ENCODE measurements at regions not wholly inside any gene's neighbourhood (a gene's known extent, or its start where the extent isn't known, plus 50 kb on each side); places are given as distances from the start of the nearest gene placed in this dataset.
A peak's percentile ranks its signal among the peaks of the same experiment; 100 is the strongest.

- no peaks in the 10 kb centered on the region for H3K27me3 Mint-ChIP-seq
- no peak overlapping the region for H3K4me3 Mint-ChIP-seq
- no peak for ATAC-seq
These were observed 364.1 kb downstream of the PCNX1 start for GRCh38 chr14:71271166-71271945.

GRCh38 chr14:71273366-71273765 lies 366.1 kb downstream of the PCNX1 start:
- Mint-ChIP-seq H3K4me1 (peaks cover 15% of the 10 kb centered on the region), H3K4me3 (no peak overlapping the region), H3K27me3 (no peaks in the 10 kb centered on the region), H3K27ac (no peak overlapping the region), H3K9me3 (peaks cover 22 to 42% of the 10 kb centered on the region in 2 donors)
- DNase-seq (no peak), ATAC-seq (no peak)

More at GRCh38 chr14:71271166-71271945, 364.1 kb downstream of the PCNX1 start:
- DNase-seq: no peak
- H3K4me1 Mint-ChIP-seq: peaks cover 24% of the 10 kb centered on the region
- no peak overlapping the region for H3K27ac Mint-ChIP-seq
- peaks cover 23 to 43% of the 10 kb centered on the region in 2 donors for H3K9me3 Mint-ChIP-seq

DNA sequence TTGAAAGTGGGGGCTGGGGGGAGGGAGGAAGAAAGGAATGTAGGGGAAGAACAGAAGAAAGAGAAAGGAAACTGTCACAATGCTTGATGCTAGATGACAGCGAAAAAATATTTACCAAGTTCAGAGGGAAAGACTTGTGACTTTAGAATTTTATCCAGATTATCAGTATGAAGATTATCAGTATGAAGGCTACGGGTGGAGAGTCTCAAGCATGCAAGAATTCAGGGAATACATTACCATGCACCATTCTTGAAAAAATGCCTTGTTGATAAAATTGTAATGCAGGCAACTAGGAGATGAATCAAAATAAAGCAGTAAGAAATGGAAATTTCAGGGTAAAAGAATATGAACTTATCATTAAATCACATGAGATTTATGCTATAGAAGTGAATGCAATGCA lies 376.8 kb downstream of the PCNX1 start:
- ATAC-seq (no peak), DNase-seq (no peak)
- peaks cover 12% of the 10 kb centered on the region for H3K4me1 Mint-ChIP-seq
- peaks cover 0 to 8% of the 10 kb centered on the region in 2 donors for H3K9me3 Mint-ChIP-seq
- no peak overlapping the region for H3K27ac Mint-ChIP-seq
- H3K27me3 Mint-ChIP-seq: peaks cover 9% of the 10 kb centered on the region
- H3K4me3 Mint-ChIP-seq: no peak overlapping the region

- DNase-seq: no peak
These were observed 378.9 kb downstream of the PCNX1 start for GRCh38 chr14:71286126-71286525.

GRCh38 chr14:71287567-71287966 lies 380.3 kb downstream of the PCNX1 start:
- Mint-ChIP-seq H3K4me1 (peaks cover 28% of the 10 kb centered on the region), H3K27ac (no peak overlapping the region), H3K27me3 (peaks cover 9% of the 10 kb centered on the region), H3K9me3 (peaks cover 0 to 8% of the 10 kb centered on the region in 2 donors), H3K4me3 (no peak overlapping the region)
- no peak for DNase-seq
- no peak for ATAC-seq

More at GRCh38 chr14:71286126-71286525, 378.9 kb downstream of the PCNX1 start:
- H3K4me3 Mint-ChIP-seq: no peak overlapping the region
- peaks cover 29% of the 10 kb centered on the region for H3K4me1 Mint-ChIP-seq
- H3K27ac Mint-ChIP-seq: no peak overlapping the region
- ATAC-seq: no peak
- H3K9me3 Mint-ChIP-seq: peaks cover 0 to 8% of the 10 kb centered on the region in 2 donors
- peaks cover 9% of the 10 kb centered on the region for H3K27me3 Mint-ChIP-seq

- Mint-ChIP-seq H3K9me3 (peaks cover 0 to 8% of the 10 kb centered on the region in 2 donors), H3K27ac (no peak overlapping the region), H3K4me3 (no peak overlapping the region), H3K4me1 (peaks cover 28% of the 10 kb centered on the region), H3K27me3 (peaks cover 9% of the 10 kb centered on the region)
- ATAC-seq (peak; percentile 48), DNase-seq (peak in 1 of 2 donors; percentile 2)
These were observed 382.3 kb downstream of the PCNX1 start for GRCh38 chr14:71289536-71289935.

GRCh38 chr14:71290301-71290700 lies 383.0 kb downstream of the PCNX1 start:
- Mint-ChIP-seq H3K27me3 (peaks cover 9% of the 10 kb centered on the region), H3K9me3 (peaks cover 0 to 6% of the 10 kb centered on the region in 2 donors), H3K4me1 (peaks cover 28% of the 10 kb centered on the region), H3K4me3 (no peak overlapping the region), H3K27ac (no peak overlapping the region)
- ATAC-seq (no peak), DNase-seq (no peak)

DNA sequence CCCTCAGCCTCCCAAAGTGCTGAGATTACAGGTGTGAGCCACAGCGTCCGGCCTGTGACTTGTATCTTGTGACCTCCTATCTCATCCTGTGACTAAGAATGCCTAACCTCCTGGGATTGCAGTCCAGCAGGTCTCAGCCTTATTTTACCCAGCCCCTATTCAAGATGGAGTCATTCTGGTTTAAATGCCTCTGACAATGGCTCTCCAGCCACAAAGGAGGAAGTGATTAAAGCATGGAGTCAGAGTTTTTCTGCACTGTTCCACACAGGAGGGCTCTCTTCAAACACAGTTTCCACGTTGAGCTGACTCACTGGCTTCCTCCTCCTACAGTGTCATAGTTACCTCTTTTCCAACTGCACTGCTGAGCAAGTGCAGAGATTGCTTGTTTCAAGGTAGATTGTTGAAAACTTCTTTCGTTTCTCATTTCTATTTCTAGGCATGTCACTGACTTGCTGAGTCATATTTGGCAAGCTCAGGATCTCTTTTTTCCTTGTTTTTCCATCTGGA lies 383.8 kb downstream of the PCNX1 start:
- Mint-ChIP-seq H3K4me3 (peak overlapping the region in 1 of 2 donors; percentile 22), H3K27ac (no peak overlapping the region), H3K27me3 (peaks cover 9% of the 10 kb centered on the region), H3K9me3 (no peaks in the 10 kb centered on the region), H3K4me1 (peaks cover 31% of the 10 kb centered on the region)
- ATAC-seq (peak; percentile 97), DNase-seq (peak; percentile 13 to 43)

GRCh38 chr14:71296184-71296583 lies 388.9 kb downstream of the PCNX1 start:
- peaks cover 17% of the 10 kb centered on the region for H3K4me1 Mint-ChIP-seq
- H3K4me3 Mint-ChIP-seq: no peak overlapping the region
- H3K9me3 Mint-ChIP-seq: no peaks in the 10 kb centered on the region
- no peak for ATAC-seq
- DNase-seq: no peak
- H3K27ac Mint-ChIP-seq: no peak overlapping the region
- H3K27me3 Mint-ChIP-seq: no peaks in the 10 kb centered on the region

- DNase-seq: no peak
- ATAC-seq: no peak
- H3K4me1 Mint-ChIP-seq: peaks cover 12% of the 10 kb centered on the region
- no peak overlapping the region for H3K4me3 Mint-ChIP-seq
- H3K27ac Mint-ChIP-seq: no peak overlapping the region
- no peaks in the 10 kb centered on the region for H3K27me3 Mint-ChIP-seq
- peaks cover 11 to 13% of the 10 kb centered on the region in 2 donors for H3K9me3 Mint-ChIP-seq
These were observed 393.5 kb downstream of the PCNX1 start for GRCh38 chr14:71300566-71301330.

GRCh38 chr14:71301611-71302010 lies 394.4 kb downstream of the PCNX1 start:
- ATAC-seq (no peak), DNase-seq (no peak)
- peaks cover 6% of the 10 kb centered on the region for H3K4me1 Mint-ChIP-seq
- H3K9me3 Mint-ChIP-seq: peaks cover 13 to 17% of the 10 kb centered on the region in 2 donors
- no peak overlapping the region for H3K27ac Mint-ChIP-seq
- no peak overlapping the region for H3K4me3 Mint-ChIP-seq
- no peaks in the 10 kb centered on the region for H3K27me3 Mint-ChIP-seq

GRCh38 chr14:71304690-71305089 lies 397.4 kb downstream of the PCNX1 start:
- ATAC-seq: no peak
- peaks cover 6% of the 10 kb centered on the region for H3K4me1 Mint-ChIP-seq
- H3K9me3 Mint-ChIP-seq: peaks cover 16 to 21% of the 10 kb centered on the region in 2 donors
- DNase-seq: no peak
- H3K4me3 Mint-ChIP-seq: no peak overlapping the region
- peaks cover 12% of the 10 kb centered on the region for H3K27me3 Mint-ChIP-seq
- no peak overlapping the region for H3K27ac Mint-ChIP-seq

GRCh38 chr14:71308671-71309070 lies 401.4 kb downstream of the PCNX1 start:
- H3K27me3 Mint-ChIP-seq: peaks cover 24% of the 10 kb centered on the region
- H3K4me1 Mint-ChIP-seq: no peaks in the 10 kb centered on the region
- H3K9me3 Mint-ChIP-seq: peaks cover 24 to 31% of the 10 kb centered on the region in 2 donors
- H3K4me3 Mint-ChIP-seq: no peak overlapping the region
- H3K27ac Mint-ChIP-seq: no peak overlapping the region
- DNase-seq (no peak), ATAC-seq (no peak)

- Mint-ChIP-seq H3K4me1 (no peaks in the 10 kb centered on the region), H3K27ac (no peak overlapping the region), H3K9me3 (peaks cover 23 to 30% of the 10 kb centered on the region in 2 donors), H3K27me3 (peaks cover 27% of the 10 kb centered on the region), H3K4me3 (no peak overlapping the region)
- DNase-seq: no peak
- no peak for ATAC-seq
These were observed 402.5 kb downstream of the PCNX1 start for GRCh38 chr14:71309756-71310155.

DNA sequence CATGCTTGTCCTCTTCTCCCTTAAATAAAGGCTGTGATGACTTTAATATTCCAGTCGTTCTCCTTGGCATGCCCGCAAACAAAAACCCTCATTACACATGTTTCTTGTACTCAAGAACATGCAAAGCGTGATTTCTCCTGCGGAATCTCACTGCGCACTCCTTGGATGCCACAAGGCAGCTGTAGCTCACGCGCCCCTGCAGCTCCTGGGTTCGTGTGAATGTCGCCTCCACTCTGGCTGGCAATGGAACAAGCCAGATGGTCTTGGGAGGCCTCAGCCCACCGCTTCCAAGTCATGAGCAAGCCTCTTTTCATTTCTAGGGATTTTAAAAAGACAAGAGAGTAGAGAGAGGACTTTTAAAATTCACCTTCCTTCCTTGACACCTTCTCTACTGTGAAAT lies 403.8 kb downstream of the PCNX1 start:
- no peak overlapping the region for H3K4me3 Mint-ChIP-seq
- ATAC-seq (no peak), DNase-seq (no peak)
- H3K27ac Mint-ChIP-seq: peak overlapping the region in 1 of 2 donors; percentile 50
- H3K27me3 Mint-ChIP-seq: peaks cover 27% of the 10 kb centered on the region
- H3K9me3 Mint-ChIP-seq: peaks cover 19 to 20% of the 10 kb centered on the region in 2 donors
- no peaks in the 10 kb centered on the region for H3K4me1 Mint-ChIP-seq

- Mint-ChIP-seq H3K27me3 (peaks cover 15% of the 10 kb centered on the region), H3K27ac (no peak overlapping the region), H3K9me3 (peaks cover 12 to 14% of the 10 kb centered on the region in 2 donors), H3K4me1 (peaks cover 5% of the 10 kb centered on the region), H3K4me3 (no peak overlapping the region)
- ATAC-seq (no peak), DNase-seq (no peak)
These were observed 407.5 kb downstream of the PCNX1 start for GRCh38 chr14:71314717-71315116.
